CD8-positive, alpha-beta memory T cell (primary cell): ENCODE measurements at regions not wholly inside any gene's neighbourhood (a gene's known extent, or its start where the extent isn't known, plus 50 kb on each side); places are given as distances from the start of the nearest gene placed in this dataset.

Experiments
- CTCF ChIA-PET: fragments of 350-600 bp; sonication (Branson Sonifier 250); formaldehyde crosslinking; loops from one replicate; lab custom pipeline; 2021; ENCODE audit warnings: antibody characterized with exemption; lab: Charles Lee
- POLR2A ChIA-PET: fragments of 350-600 bp; sonication (Branson Sonifier 250); formaldehyde crosslinking; loops from one replicate; lab custom pipeline; 2021; ENCODE audit warnings: antibody characterized with exemption; lab: Charles Lee
- DNase-seq, 5 donors: peaks; one replicate each; pipeline versions ENCODE4 v3.0.0 to v3.0.0-alpha.2; 2020 to 2022; ENCODE audit warnings: mixed read lengths in 1 of 5
- H3K27ac ChIP-seq: one replicate; pipeline ENCODE4 v1.7.0; 2013; ENCODE audit warnings: low read depth, mild to moderate bottlenecking, low read length, moderate library complexity
- H3K27me3 ChIP-seq: 2 replicates; pipeline ENCODE4 v1.7.0; 2013; ENCODE audit warnings: low read length, mild to moderate bottlenecking; ENCODE audit not compliant: insufficient read depth, poor library complexity, severe bottlenecking
- H3K36me3 ChIP-seq: 2 replicates; pipeline ENCODE4 v1.7.0; 2013; ENCODE audit warnings: mild to moderate bottlenecking, low read length, moderate library complexity; ENCODE audit not compliant: insufficient read depth
- H3K4me1 ChIP-seq: 2 replicates; pipeline ENCODE4 v1.7.0; 2013; ENCODE audit warnings: mild to moderate bottlenecking, low read length, moderate library complexity; ENCODE audit not compliant: insufficient read depth
- H3K4me3 ChIP-seq: 2 replicates; pipeline ENCODE4 v1.7.0; 2013; ENCODE audit warnings: mild to moderate bottlenecking, low read length
- H3K9me3 ChIP-seq: 2 replicates; pipeline ENCODE4 v1.7.0; 2013; ENCODE audit warnings: mild to moderate bottlenecking, low read length
- H3K27ac Mint-ChIP-seq, 8 donors: one replicate each; pipeline ENCODE4 v1.8.0; 2020 to 2021; ENCODE audit warnings: mixed read lengths in 8 of 8, mild to moderate bottlenecking in 6 of 8, inconsistent platforms in 3 of 8, moderate library complexity in 3 of 8
- H3K27me3 Mint-ChIP-seq, 2 donors: one replicate each; pipeline ENCODE4 v1.8.0; 2020 to 2021; ENCODE audit warnings: mixed read lengths in 2 of 2, mild to moderate bottlenecking in 1 of 2, moderate library complexity in 1 of 2
- H3K36me3 Mint-ChIP-seq, 3 donors: one replicate each; pipeline ENCODE4 v1.8.0; 2020 to 2021; ENCODE audit warnings: mixed read lengths in 3 of 3, inconsistent platforms in 1 of 3, mild to moderate bottlenecking in 1 of 3
- H3K4me1 Mint-ChIP-seq, 3 donors: one replicate each; pipeline ENCODE4 v1.8.0; 2020 to 2021; ENCODE audit warnings: mixed read lengths in 3 of 3, inconsistent platforms in 1 of 3, mild to moderate bottlenecking in 1 of 3
- H3K4me3 Mint-ChIP-seq, 7 donors: one replicate each; pipeline ENCODE4 v1.8.0; 2020 to 2021; ENCODE audit warnings: mixed read lengths in 7 of 7, mild to moderate bottlenecking in 6 of 7, moderate library complexity in 4 of 7, inconsistent platforms in 2 of 7
- H3K9me3 Mint-ChIP-seq, 5 donors: one replicate each; pipeline ENCODE4 v1.8.0; 2020 to 2022; ENCODE audit warnings: mixed read lengths in 5 of 5, mild to moderate bottlenecking in 3 of 5, moderate library complexity in 2 of 5, inconsistent platforms in 1 of 5

DNA sequence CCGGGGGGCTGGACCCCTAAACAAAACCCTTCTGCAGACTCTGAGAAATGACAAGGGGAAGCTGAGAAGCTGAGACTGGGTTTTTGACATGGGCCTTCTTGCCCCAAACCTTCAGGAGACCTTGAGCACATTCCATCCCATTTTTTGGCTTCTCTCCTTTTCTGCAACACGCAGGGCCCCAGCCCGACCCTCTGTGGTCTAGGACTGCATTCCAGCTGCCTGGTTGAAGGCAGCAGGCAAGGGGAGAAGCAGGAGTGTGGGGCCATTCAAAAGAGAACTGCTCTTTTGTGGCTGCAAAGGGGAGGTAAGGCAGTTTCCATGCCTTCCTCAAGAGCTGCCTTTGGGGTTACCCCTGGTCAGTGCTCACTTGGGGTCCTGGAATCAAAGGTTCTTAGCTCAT, 263.0 kb downstream of the TLE3 start:
- Mint-ChIP-seq H3K4me3 (no peak overlapping the region), H3K36me3 (no peaks in the 10 kb centered on the region), H3K9me3 (no peaks in the 10 kb centered on the region), H3K27ac (no peak overlapping the region), H3K27me3 (peaks cover 0 to 6% of the 10 kb centered on the region in 2 donors), H3K4me1 (no peaks in the 10 kb centered on the region)
- ChIA-PET CTCF (interaction anchor here (1.3 kb wide), 1 partner anchor 30 kb away, joined by 6 read pairs; no protein-coding TSS in a partner anchor), POLR2A (no interaction called here)
- no peak for DNase-seq
- Histone ChIP-seq H3K4me1 (no peaks in the 10 kb centered on the region), H3K27ac (no peak overlapping the region), H3K4me3 (no peak overlapping the region), H3K27me3 (no peaks in the 10 kb centered on the region), H3K36me3 (no peaks in the 10 kb centered on the region), H3K9me3 (no peaks in the 10 kb centered on the region)

DNA sequence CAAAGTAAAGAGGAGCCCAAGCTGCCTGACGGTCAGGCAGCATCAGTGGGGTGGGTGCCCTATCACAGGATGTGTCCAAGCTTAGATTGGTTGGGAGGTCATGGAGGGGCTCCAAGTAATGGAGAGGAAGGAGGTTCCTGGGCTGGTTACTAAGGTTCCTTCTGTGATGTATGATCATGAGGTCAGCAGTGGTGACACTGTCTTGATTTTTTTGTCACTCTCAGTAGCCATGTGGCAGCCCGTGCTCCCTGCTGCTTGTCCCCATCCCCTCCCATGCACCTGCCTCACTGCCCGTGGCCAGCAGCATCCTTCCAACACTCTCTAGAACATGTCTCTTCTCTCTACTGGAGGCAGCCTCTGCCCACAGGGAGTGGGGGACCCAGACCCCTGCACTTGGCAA, 261.7 kb downstream of the TLE3 start:
- Mint-ChIP-seq H3K4me1 (no peaks in the 10 kb centered on the region), H3K36me3 (no peaks in the 10 kb centered on the region), H3K27me3 (peaks cover 0 to 9% of the 10 kb centered on the region in 2 donors), H3K27ac (no peak overlapping the region), H3K9me3 (no peaks in the 10 kb centered on the region), H3K4me3 (no peak overlapping the region)
- Histone ChIP-seq H3K4me1 (no peaks in the 10 kb centered on the region), H3K4me3 (no peak overlapping the region), H3K27ac (no peak overlapping the region), H3K27me3 (no peaks in the 10 kb centered on the region), H3K36me3 (no peaks in the 10 kb centered on the region), H3K9me3 (no peaks in the 10 kb centered on the region)
- CTCF ChIA-PET = interaction anchor here (0.6 to 1.3 kb wide), 2 partner anchors 28 to 96 kb away, joined by 3 to 6 read pairs; no protein-coding TSS in a partner anchor
- POLR2A ChIA-PET = no interaction called here
- no peak for DNase-seq

DNA sequence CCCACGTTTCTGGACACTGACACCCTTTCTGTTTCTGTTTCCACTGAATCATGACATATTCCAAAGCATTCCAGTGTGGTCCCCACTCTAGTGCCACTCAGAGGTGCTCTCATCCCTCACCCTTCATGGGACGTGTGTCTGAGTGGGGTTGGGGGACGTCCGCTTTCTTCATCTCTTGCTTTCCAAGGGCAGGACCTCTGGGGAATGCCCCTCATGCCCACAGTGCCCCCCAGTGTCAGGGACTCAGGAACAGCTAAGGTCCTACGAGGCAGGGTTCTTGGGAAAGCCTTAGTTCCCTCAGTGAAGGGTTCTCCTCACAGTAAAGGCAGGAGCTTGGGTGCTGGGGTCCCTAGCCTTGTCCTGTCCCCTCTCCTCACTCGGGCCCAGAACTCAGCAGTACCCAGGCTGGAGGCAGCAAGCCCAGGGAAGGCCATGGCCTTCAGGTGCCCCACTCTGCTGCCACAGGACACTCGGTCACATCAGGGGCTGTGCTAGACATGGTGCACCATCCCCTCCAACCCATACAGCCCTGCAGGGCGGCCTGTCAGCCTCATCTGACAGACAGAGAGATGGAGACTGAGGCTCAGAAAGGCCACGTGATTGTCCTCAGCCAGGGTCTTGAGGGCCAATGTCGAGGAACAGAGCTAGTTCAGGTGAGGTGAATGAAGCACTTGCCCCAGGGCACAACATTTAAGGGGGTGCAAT, 261.0 kb downstream of the TLE3 start:
- H3K4me3 ChIP-seq = no peak overlapping the region
- H3K4me1 Mint-ChIP-seq = no peaks in the 10 kb centered on the region
- no peaks in the 10 kb centered on the region for H3K4me1 ChIP-seq
- H3K9me3 Mint-ChIP-seq = no peaks in the 10 kb centered on the region
- no peaks in the 10 kb centered on the region for H3K9me3 ChIP-seq
- H3K36me3 ChIP-seq = no peaks in the 10 kb centered on the region
- H3K4me3 Mint-ChIP-seq = no peak overlapping the region
- CTCF ChIA-PET = no interaction called here
- no peaks in the 10 kb centered on the region for H3K27me3 ChIP-seq
- no peak for DNase-seq
- H3K27ac ChIP-seq = no peak overlapping the region
- H3K27me3 Mint-ChIP-seq = peaks cover 0 to 9% of the 10 kb centered on the region in 2 donors
- no peaks in the 10 kb centered on the region for H3K36me3 Mint-ChIP-seq
- POLR2A ChIA-PET = no interaction called here
- peak overlapping the region in 1 of 8 donors; percentile 42 for H3K27ac Mint-ChIP-seq

DNA sequence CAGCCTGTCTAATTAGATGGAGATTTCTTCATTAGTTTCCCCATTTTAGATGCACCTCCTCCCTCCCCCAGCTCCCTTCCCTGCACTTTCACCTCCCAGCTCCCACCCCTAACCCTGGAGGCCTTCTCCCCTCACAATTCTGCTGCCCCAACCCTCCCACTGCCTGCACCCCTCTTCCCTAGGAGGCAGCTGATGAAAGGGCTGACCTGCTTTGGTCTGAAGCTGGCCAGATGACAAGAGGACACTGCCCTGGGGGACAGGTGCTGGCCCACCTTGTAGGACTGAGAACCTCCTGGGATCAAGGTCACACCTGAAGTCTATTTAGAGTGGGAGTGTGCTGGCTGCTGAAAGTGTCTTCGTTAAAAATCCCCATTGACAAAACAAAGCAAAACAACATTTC, 259.4 kb downstream of the TLE3 start:
- H3K4me3 Mint-ChIP-seq = no peak overlapping the region
- no peaks in the 10 kb centered on the region for H3K36me3 ChIP-seq
- H3K27ac Mint-ChIP-seq = no peak overlapping the region
- H3K4me1 Mint-ChIP-seq = no peaks in the 10 kb centered on the region
- H3K27ac ChIP-seq = no peak overlapping the region
- H3K9me3 ChIP-seq = no peaks in the 10 kb centered on the region
- H3K27me3 ChIP-seq = no peaks in the 10 kb centered on the region
- H3K27me3 Mint-ChIP-seq = peaks cover 0 to 14% of the 10 kb centered on the region in 2 donors
- no peaks in the 10 kb centered on the region for H3K4me1 ChIP-seq
- no peaks in the 10 kb centered on the region for H3K36me3 Mint-ChIP-seq
- H3K4me3 ChIP-seq = no peak overlapping the region
- no peak for DNase-seq
- POLR2A ChIA-PET = no interaction called here
- CTCF ChIA-PET = no interaction called here
- no peaks in the 10 kb centered on the region for H3K9me3 Mint-ChIP-seq

DNA sequence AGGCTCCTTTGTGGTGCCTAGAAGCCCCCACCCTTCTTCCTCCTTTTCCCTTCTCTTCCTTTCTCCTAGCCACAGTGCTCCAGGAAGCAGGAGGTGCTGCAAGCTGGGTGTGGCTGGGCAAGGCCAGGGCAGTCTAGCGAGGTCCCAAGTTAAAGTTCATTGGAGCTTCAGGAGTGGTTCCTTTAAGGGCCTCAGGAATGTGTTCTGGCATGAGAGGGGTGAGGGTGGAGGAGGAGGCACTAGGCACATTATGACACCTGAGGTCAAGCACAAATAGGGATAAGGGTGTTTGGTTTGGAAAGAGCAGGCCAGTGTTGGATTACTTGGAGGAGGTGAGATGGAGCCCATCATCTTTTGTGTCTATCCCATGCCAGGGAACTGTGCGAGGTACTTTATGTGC, 258.7 kb downstream of the TLE3 start:
- no peak for DNase-seq
- Histone ChIP-seq H3K9me3 (no peaks in the 10 kb centered on the region), H3K27me3 (no peaks in the 10 kb centered on the region), H3K4me3 (no peak overlapping the region), H3K36me3 (no peaks in the 10 kb centered on the region), H3K4me1 (no peaks in the 10 kb centered on the region), H3K27ac (no peak overlapping the region)
- no peak overlapping the region for H3K27ac Mint-ChIP-seq
- H3K27me3 Mint-ChIP-seq = peaks cover under 1 to 15% of the 10 kb centered on the region in 2 donors
- H3K4me1 Mint-ChIP-seq = no peaks in the 10 kb centered on the region
- ChIA-PET CTCF (no interaction called here), POLR2A (no interaction called here)
- H3K9me3 Mint-ChIP-seq = no peaks in the 10 kb centered on the region
- H3K36me3 Mint-ChIP-seq = no peaks in the 10 kb centered on the region
- H3K4me3 Mint-ChIP-seq = no peak overlapping the region

DNA sequence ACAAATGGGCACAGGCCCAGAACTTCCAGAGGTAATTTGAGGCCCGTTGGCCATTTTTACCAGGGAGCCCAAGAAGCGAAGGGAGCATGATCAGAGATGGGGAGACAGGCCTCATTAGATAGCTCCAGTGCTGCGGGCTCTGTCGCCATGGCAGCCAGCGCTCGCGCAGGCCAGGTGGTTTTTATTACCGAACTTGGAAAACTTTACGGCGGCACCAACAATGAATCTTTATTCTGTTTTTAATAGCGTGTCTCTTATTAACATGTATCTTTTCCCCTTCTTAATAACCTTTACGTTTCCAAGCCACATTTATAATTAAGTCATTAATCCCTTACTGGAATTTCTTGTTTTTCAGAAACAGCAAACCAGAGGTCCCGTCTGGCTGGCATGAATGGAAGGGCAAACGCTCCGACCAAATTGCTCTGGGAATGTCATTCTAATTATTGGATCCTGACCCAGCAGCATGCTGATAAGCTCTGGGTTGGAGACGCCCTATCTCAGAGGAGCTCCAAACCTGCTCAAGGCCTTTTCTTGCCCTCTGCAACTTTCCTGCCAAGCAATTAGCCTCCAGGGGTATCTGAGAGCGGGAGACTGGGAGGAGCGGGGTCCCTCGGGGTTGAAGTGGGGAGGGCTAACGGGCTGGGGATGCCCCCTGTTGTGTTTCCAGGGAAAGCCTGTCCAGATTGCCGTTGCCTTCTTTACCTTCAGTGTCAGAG, 256.4 kb downstream of the TLE3 start:
- no peak for DNase-seq
- Histone ChIP-seq H3K27me3 (no peaks in the 10 kb centered on the region), H3K4me1 (no peaks in the 10 kb centered on the region), H3K9me3 (no peaks in the 10 kb centered on the region), H3K36me3 (no peaks in the 10 kb centered on the region), H3K4me3 (no peak overlapping the region), H3K27ac (no peak overlapping the region)
- POLR2A ChIA-PET = no interaction called here
- no peak overlapping the region for H3K4me3 Mint-ChIP-seq
- H3K36me3 Mint-ChIP-seq = no peaks in the 10 kb centered on the region
- CTCF ChIA-PET = interaction anchor here (1.4 kb wide), 1 partner anchor 13 kb away, joined by 4 read pairs; no protein-coding TSS in a partner anchor
- peak overlapping the region in 1 of 8 donors; percentile 81 for H3K27ac Mint-ChIP-seq
- no peaks in the 10 kb centered on the region for H3K4me1 Mint-ChIP-seq
- peaks cover 5 to 12% of the 10 kb centered on the region in 2 donors for H3K27me3 Mint-ChIP-seq
- H3K9me3 Mint-ChIP-seq = no peaks in the 10 kb centered on the region

DNA sequence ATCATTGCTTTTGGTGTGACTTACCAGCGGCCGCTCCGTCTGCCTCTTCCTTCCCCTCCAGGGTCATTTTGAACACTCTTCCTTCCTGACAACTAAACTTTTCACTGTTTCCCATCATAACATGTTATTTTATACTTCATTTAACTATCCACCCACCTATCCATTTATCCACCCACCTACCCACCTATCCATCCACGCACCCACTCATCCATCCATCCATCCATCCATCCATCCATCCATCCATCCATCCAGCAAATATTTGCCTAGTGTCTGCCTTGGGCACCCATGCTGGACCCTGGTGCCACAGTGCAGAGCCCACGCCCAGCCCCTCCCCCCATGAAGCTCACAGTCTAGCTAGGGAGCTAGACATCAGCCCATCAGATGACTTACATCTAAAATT, 254.9 kb downstream of the TLE3 start:
- DNase-seq = no peak
- no peaks in the 10 kb centered on the region for H3K4me1 Mint-ChIP-seq
- no peaks in the 10 kb centered on the region for H3K9me3 Mint-ChIP-seq
- CTCF ChIA-PET = no interaction called here
- no peaks in the 10 kb centered on the region for H3K36me3 ChIP-seq
- no peak overlapping the region for H3K27ac Mint-ChIP-seq
- H3K27ac ChIP-seq = no peak overlapping the region
- no peaks in the 10 kb centered on the region for H3K4me1 ChIP-seq
- H3K27me3 ChIP-seq = no peaks in the 10 kb centered on the region
- POLR2A ChIA-PET = no interaction called here
- peaks cover 10 to 12% of the 10 kb centered on the region in 2 donors for H3K27me3 Mint-ChIP-seq
- no peak overlapping the region for H3K4me3 ChIP-seq
- no peaks in the 10 kb centered on the region for H3K36me3 Mint-ChIP-seq
- no peaks in the 10 kb centered on the region for H3K9me3 ChIP-seq
- H3K4me3 Mint-ChIP-seq = no peak overlapping the region

DNA sequence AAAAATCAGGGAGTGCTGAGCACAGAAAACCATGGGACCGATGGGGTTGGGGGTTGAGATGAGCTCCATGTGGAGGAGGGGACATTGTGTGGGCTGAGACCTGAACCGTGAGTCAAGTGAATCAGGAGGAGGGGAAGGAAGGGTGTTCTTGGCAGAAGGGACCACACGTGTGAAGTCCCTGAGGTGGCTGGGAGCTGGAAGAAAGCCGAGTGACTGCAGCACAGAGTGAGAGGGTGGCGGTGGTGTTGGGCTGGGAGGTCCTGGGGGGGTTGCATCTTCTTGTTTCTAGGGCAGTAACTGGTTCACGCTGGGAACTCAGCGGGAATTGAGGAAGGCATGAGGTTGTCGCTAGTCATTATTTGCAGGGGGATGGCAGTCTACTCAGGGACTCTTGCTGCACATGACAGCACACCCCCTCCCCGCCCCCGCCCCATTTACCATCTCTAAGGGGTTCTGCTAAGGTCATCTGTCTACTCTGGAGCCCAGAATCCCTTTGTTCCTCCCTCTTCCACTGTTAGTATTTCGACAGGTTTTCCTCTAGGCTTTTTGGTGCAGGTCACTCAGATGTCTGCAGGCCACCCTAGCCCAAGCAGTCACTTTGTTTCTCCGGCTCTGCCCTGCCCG, 254.3 kb downstream of the TLE3 start:
- Mint-ChIP-seq H3K9me3 (no peaks in the 10 kb centered on the region), H3K4me1 (no peaks in the 10 kb centered on the region), H3K27ac (no peak overlapping the region), H3K36me3 (no peaks in the 10 kb centered on the region), H3K27me3 (peaks cover 12 to 14% of the 10 kb centered on the region in 2 donors), H3K4me3 (no peak overlapping the region)
- ChIA-PET CTCF (no interaction called here), POLR2A (interaction anchor here (0.6 kb wide), 1 partner anchor 85 kb away, joined by 3 read pairs; no protein-coding TSS in a partner anchor)
- no peak for DNase-seq
- no peaks in the 10 kb centered on the region for H3K9me3 ChIP-seq
- no peaks in the 10 kb centered on the region for H3K27me3 ChIP-seq
- H3K27ac ChIP-seq = no peak overlapping the region
- no peaks in the 10 kb centered on the region for H3K36me3 ChIP-seq
- no peak overlapping the region for H3K4me3 ChIP-seq
- H3K4me1 ChIP-seq = no peaks in the 10 kb centered on the region
